GM10248 (cell line): ENCODE measurements at regions not wholly inside any gene's neighbourhood (a gene's known extent, or its start where the extent isn't known, plus 50 kb on each side); places are given as distances from the start of the nearest gene placed in this dataset.

Experiments
- CTCF ChIA-PET: fragments of 300-600 bp; sonication (Branson Sonifier 250); formaldehyde crosslinking; extraction: SDS; loops from one replicate; lab custom pipeline; 2021; ENCODE audit warnings: antibody characterized with exemption; lab: Yijun Ruan, JAX
- POLR2A ChIA-PET: fragments of 350-650 bp; sonication (Branson Sonifier 250); formaldehyde crosslinking; extraction: SDS; loops from one replicate; lab custom pipeline; 2020; ENCODE audit warnings: antibody characterized with exemption; lab: Yijun Ruan, JAX
- DNase-seq: peaks from one replicate; pipeline ENCODE4 v3.0.0; 2012; ENCODE audit errors: extremely low spot score
- TF ChIP-seq, protein P1 (sequence below): IDR thresholded peaks from 2 replicates; pipeline ENCODE4 v1.5.1; 2012; ENCODE audit warnings: mild to moderate bottlenecking, low read depth; ENCODE audit errors: extremely low read depth, missing control alignments, control extremely low read depth

DNA sequence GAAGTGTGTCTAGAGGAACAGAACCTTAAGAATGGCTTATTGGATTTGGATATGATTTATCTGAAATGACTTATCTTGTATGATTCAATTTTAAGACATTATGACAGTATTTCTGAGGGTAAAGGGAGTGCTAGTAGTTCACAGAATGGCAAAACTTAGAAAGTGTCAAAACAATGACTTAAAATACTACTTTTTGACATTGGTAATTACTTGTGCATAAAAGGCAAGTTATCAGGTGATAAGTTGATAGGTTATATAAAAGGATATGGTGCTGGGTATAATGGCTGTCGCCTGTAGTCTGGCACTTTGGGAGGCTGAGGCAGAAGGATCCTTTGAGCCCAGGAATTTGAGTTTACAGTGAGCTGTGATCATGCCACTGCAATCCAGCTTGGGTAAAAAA, 494.4 kb downstream of the CDH9 start:
- ChIA-PET CTCF (interaction anchor here (1.1 kb wide), 1 partner anchor 29 kb away, joined by 3 read pairs; no protein-coding TSS in a partner anchor), POLR2A (no interaction called here)
- TF ChIP-seq, protein P1, sequence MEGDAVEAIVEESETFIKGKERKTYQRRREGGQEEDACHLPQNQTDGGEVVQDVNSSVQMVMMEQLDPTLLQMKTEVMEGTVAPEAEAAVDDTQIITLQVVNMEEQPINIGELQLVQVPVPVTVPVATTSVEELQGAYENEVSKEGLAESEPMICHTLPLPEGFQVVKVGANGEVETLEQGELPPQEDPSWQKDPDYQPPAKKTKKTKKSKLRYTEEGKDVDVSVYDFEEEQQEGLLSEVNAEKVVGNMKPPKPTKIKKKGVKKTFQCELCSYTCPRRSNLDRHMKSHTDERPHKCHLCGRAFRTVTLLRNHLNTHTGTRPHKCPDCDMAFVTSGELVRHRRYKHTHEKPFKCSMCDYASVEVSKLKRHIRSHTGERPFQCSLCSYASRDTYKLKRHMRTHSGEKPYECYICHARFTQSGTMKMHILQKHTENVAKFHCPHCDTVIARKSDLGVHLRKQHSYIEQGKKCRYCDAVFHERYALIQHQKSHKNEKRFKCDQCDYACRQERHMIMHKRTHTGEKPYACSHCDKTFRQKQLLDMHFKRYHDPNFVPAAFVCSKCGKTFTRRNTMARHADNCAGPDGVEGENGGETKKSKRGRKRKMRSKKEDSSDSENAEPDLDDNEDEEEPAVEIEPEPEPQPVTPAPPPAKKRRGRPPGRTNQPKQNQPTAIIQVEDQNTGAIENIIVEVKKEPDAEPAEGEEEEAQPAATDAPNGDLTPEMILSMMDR: no peak
- no peak for DNase-seq

DNA sequence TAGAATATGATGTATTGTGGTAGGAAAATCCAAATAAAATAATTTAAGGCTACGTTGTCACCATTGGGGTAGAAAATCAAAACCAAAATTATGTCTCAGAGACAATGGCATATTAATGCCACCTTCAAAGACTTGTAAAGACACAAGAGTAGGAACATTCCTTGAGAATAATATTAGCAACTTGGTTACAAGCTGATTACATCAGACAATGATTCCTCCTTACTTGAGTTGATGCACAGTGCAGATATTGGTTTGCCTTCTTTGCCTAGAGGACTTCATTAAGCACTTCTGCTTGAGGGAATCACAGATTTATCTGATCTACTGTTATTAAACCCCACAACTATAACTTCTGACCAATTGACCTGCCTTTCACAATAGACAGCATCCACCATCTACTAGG, 500.2 kb downstream of the CDH9 start:
- TF ChIP-seq, protein P1: no peak
- ChIA-PET POLR2A (no interaction called here), CTCF (no interaction called here)
- DNase-seq: no peak

DNA sequence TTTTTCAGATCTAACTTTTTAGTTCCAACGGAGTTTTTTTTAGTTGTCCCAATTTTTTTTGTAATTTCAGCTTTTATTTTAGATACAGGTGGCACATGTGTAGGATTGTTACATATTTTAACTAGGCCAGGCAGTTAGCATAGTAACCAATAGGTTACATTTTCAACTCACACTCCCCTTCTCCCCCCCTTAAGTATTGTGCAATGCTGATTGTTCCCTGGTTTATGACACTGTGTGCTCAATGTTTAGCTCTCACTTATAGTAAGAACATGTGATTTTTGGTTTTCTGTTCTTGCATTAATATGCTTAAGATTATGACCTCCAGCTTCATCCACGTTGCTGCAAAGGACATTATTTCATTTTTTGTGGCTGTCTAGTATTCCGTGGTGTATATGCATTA, 503.2 kb downstream of the CDH9 start:
- no peak for DNase-seq
- TF ChIP-seq, protein P1: no peak
- POLR2A ChIA-PET: no interaction called here

DNA sequence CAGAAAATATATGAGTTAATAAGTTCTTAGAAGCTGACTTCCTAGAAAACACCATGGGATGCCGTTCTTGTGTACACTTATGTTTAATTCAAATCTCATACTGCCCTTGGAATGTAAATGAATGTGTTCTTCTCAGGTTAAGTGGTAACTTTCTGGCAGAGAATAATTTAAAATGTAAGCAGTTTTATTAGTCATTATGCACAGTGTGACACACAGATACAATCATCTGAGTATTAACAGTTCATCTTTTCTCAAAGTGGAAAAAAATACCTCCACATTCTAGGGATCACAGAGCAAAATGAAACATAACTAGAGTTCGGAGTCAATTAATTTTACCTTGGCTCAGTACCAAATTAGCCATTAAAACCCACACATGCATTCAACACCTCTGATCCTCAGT, 508.1 kb downstream of the CDH9 start:
- TF ChIP-seq, protein P1: no peak
- POLR2A ChIA-PET: no interaction called here
- DNase-seq: no peak
- CTCF ChIA-PET: no interaction called here

More for the DNA sequence above, 503.2 kb downstream of the CDH9 start:
- CTCF ChIA-PET: no interaction called here

DNA sequence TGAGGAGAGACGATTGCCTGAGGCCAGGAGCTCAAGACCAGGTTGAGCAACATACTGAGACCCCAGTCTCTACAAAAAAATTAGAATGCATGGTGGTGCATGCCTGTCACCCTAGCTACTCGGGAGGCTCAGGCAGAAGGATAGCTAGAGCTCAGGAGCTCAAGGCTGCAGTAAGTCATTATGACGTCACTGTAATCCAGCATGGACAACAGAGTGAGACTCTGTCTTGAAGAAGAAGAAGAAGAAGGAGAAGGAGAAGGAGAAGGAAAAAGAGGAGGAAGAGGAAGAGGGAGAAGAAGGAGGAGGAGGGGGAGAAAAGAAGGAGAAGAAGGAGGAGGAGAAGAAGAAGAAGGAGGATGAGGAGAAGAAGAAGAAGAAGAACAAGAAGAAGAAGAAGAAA, 519.1 kb downstream of the CDH9 start:
- TF ChIP-seq, protein P1: no peak
- CTCF ChIA-PET: interaction anchor here (1.0 kb wide), 1 partner anchor 35 kb away, joined by 3 read pairs; no protein-coding TSS in a partner anchor
- no peak for DNase-seq
- POLR2A ChIA-PET: no interaction called here

DNA sequence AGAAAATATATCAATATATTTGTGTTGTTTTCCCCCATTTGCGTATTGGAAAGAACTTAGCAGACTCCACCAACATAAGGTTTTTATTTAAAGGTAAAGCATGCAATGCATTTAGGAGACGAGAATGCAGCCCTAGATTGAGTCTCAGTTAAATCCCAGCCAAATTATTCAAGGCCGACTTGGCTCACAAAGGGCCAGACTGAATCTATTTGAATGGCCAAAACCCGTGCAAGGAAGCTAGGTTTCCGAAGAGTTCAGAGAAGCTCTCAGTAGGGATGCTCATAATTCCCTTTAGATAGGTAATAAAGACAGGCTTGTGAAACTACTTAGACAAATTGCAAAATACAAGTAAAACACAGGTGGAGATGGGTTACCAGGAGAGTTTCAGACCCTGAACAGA, 520.3 kb downstream of the CDH9 start:
- CTCF ChIA-PET: no interaction called here
- POLR2A ChIA-PET: no interaction called here
- DNase-seq: no peak
- TF ChIP-seq, protein P1: no peak

DNA sequence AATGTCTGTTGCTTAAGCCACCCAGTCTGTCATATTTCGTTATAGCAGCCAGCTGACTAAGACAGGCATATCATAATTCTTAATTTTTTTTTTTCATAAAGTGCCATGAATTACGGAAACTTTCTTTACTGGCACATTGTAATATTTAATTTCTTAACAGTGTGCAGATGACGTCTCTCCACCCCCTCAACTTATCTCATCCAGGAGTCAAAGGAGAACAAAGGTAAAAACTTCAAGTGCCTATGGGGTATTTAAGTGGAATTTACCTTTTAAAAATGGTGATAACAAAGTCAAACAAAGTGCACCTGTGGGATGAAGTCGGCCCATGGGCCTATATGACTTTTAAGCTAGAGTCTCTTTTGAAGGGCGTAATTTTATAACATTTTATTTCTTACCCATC, 539.4 kb downstream of the CDH9 start:
- DNase-seq: no peak
- CTCF ChIA-PET: no interaction called here
- TF ChIP-seq, protein P1: no peak
- POLR2A ChIA-PET: no interaction called here
